Neural progenitor cell (in vitro differentiated cells): ENCODE measurements at regions not wholly inside any gene's neighbourhood (a gene's known extent, or its start where the extent isn't known, plus 50 kb on each side); places are given as distances from the start of the nearest gene placed in this dataset.

Experiments
- EZH2 ChIP-seq: fragments of 200-600 bp; sonication (generic); IDR thresholded peaks from 2 replicates; pipeline ENCODE4 v1.6.1; 2017; ENCODE audit warnings: antibody characterized with exemption, mild to moderate bottlenecking, moderate library complexity
- TF ChIP-seq, protein P1 (sequence below): fragments of 200-600 bp; sonication (generic); IDR thresholded peaks from 2 replicates; pipeline ENCODE4 v1.5.1; 2017; ENCODE audit warnings: antibody characterized with exemption, mild to moderate bottlenecking

DNA sequence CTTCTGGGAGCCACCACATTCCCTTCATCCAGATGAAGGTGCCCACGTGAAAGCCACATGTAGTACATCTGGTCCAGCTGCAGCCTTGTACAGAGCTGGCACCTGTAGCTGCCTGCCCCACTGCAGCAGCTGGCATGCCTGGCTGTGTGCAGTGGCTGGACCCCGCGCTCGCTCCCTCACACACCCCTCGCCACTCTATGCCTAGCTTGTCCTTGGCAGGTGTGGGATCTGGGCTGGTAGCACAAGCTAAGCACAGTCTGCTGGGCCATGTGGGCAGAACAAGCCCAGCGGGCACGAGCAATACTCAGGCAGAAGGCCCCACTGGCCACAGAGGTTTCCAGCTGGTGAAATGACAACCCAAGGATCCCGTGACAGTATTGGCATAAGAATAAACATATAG lies 163.9 kb upstream of the PRNP start:
- TF ChIP-seq, protein P1, sequence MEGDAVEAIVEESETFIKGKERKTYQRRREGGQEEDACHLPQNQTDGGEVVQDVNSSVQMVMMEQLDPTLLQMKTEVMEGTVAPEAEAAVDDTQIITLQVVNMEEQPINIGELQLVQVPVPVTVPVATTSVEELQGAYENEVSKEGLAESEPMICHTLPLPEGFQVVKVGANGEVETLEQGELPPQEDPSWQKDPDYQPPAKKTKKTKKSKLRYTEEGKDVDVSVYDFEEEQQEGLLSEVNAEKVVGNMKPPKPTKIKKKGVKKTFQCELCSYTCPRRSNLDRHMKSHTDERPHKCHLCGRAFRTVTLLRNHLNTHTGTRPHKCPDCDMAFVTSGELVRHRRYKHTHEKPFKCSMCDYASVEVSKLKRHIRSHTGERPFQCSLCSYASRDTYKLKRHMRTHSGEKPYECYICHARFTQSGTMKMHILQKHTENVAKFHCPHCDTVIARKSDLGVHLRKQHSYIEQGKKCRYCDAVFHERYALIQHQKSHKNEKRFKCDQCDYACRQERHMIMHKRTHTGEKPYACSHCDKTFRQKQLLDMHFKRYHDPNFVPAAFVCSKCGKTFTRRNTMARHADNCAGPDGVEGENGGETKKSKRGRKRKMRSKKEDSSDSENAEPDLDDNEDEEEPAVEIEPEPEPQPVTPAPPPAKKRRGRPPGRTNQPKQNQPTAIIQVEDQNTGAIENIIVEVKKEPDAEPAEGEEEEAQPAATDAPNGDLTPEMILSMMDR, result no peak
- TF ChIP-seq EZH2, result no peak
